Stimulated activated CD4-positive, alpha-beta T cell treated with anti-CD3 and anti-CD28 coated beads, Interleukin-2, amount 100 ng/mL, for 4 hours (primary cell): ENCODE measurements at regions not wholly inside any gene's neighbourhood (a gene's known extent, or its start where the extent isn't known, plus 50 kb on each side); places are given as distances from the start of the nearest gene placed in this dataset.
"Not testable (repeated sequence)": the region's sequence is repeated elsewhere in the genome, so short reads cannot be mapped to it uniquely, and the experiment has no call there.

Experiments used
- DNase-seq: peaks from one replicate; pipeline ENCODE4 v3.0.0-alpha.2; 2020; ENCODE audit warnings: low read depth

DNA sequence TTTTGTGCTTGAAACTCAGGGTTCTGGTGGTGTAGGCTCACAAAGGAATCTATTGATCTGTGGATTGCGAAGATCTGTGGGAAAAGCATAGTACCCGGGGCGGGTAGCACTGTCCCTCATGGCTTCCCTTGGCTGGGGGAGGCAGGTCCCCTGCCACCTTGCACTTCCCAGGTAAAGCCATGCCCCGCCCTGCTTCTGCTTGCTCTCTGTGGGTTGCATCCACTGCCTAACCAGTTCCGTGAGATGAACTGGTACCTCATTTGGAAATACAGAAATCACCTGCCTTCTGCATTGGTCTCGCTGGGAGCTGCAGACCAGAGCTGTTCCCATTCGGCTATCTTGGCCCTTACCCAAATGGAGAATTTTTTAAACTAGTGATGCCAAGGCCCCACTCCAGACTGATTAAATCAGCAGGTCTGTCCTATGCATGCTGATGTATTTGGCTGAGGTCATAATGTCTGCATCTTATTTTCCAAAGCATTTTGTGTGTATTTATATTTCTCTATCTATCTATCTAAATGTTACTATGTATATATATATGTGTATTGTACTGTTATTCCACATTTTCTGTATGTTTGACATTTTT, 65.5 kb upstream of the SLC7A14 start:
- DNase-seq = no peak

DNA sequence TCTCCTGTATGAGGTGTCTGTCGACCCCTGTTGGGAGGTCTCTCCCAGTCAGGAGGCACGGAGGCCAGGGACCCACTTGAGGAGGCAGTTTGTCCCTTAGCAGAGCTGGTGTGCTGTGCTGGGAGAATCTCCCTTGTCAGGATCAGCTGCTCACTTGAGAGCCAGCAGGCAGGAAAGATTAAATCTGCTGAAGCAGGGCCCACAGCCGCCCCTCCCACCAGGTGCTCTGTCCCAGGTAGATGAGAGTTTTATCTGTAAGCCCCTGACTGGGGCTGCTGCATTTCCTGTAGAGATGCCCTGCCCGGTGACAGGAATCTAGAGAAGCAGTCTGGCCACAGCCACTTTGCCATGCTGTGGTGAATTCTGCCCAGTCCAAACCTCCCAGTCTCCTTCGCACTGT, 64.7 kb upstream of the SLC7A14 start:
- DNase-seq = not testable (repeated sequence)

DNA sequence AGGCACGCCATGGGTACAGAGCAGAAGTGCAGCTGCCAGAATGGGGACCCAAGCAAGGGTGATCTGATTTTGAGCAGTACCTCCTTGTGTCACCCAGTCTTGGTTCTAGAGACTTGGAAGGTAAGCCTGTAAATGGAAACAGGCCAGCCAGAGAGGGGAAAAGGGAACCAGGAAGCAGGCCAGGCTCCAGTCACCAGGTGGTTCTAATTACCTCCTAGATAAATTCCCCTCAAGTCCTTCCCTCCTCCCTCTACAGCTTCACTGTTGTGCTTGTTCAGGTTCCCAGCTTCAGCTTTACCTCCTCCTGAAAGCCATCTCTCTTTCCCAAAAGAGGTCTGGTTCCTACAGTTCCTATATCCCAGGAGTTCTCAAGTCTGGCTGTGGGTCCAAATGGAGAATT, 58.8 kb upstream of the SLC7A14 start:
- no peak for DNase-seq

DNA sequence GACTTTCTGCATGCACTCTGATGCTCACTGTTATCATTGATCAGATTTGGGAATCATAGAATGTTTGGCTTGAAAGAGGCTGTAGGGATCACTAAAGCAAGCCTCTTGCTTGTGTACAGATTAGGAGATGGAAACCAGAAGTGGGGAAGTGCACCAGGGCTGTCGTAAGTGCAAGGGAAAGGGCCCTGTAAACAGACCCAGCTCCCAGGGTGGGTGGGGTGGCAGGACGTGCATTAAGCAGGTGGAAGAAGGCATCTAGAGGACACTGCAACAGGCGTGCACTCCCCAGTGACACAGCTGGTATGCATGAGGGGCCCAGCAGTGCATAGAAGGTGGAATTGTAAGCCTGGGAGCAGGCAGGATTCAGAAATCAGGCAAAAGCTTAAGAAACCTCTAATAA, 58.0 kb upstream of the SLC7A14 start:
- DNase-seq = no peak

DNA sequence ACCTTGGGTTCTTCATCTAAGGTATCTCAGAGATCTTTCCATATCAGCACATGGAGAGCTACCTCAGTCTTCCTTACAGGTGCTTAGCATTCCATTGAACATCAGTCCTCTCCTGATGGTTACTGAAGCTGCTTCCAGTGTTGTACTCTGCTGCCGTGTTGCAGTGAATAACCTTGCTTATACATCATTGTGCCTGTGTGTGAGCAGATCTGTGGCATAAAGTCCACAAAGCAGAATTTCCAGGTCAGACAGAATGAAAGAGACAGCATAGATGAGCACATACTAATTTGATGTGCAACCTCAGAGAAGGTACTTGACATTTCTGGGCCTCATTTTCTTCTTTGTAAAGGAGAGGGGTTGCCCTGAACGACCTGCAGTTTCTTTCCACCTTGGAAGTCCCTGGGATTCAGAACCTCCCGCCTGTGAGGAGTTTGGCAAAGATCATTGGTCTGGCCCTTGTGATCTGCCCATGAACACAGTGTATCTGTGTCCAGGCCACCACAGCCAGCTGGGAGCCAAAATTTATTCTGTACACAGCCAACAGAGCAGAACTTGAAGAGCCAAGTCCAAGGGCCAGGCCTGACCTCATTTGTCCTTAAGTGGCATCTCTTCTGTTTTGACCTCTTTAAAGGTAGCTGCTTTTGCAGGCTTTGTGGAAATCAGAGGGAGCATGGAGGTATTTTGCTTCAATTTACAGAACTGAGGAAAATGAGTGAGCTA, 57.2 kb upstream of the SLC7A14 start:
- DNase-seq = no peak

DNA sequence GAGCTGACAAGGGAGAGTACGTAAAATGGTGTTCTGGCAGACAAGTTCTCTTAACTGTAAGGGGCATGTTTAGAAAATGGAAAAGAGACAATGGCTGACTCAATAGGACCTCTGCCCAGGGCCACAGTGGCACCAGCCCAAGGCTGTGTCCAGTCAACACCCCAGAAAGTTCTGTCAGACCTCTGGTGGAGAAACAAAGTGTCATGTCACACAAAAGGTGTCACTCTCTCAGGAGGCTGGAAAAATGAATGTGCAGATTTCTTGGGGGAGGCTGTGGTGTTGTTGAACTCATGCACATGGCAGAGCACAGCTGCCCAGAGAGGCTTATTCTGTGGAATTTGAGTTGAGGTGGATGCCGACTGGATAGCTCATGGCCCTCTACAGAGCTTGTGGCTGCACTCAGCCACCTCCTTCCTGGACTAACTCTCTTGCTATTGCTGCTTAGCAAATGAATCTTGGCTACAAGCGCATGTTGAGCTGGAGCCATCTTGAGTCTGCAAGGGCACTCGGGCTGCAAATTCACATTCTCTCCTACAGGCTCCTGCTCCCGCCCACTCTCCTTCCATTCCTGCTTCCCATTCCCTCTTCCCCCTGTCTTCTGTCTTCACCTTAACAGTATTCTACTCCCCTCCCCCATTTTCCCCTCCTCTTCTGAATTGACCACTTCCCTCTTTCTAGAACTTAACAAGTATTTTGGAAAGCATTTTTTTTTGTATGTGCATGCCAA, 55.8 kb upstream of the SLC7A14 start:
- no peak for DNase-seq

DNA sequence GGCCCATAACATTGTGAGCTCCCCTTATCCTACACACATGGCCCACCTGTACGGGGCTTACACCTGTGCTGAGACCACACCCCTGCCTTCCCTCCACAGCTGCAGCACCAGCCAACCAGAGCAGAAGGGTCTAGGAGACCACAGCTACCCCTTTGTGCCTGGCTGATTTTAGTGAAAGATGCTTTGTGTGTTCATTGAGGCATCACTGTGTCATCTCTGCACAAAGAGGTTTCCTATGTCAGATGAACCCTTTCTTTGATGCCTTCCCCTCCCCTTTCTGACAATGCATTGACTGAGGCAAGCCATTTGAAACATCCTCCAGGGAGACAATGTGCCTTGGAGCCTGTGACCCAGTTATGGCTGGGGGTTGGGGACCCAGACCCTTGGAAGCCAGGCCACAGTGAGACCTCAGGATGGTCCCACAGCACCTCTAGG, 54.9 kb upstream of the SLC7A14 start:
- no peak for DNase-seq

DNA sequence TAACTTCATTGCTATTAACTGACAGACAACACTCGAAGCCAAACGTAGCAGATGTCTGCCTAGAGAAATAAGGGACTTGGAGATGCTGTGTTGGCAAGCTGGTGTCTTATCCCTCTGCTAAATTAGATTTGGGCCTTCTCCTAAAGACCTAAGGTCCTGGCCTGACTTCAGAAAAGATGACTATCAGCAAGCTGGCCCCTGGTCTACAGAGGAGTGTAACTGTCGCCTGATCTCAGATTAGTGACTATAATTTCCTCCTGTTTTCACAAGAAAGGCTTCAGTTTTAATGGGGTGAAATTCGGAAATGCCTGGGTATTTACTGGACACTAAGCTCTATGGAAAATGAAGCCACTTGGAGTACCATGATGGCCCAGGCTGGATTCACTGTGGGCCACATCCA, 53.1 kb upstream of the SLC7A14 start:
- no peak for DNase-seq

DNA sequence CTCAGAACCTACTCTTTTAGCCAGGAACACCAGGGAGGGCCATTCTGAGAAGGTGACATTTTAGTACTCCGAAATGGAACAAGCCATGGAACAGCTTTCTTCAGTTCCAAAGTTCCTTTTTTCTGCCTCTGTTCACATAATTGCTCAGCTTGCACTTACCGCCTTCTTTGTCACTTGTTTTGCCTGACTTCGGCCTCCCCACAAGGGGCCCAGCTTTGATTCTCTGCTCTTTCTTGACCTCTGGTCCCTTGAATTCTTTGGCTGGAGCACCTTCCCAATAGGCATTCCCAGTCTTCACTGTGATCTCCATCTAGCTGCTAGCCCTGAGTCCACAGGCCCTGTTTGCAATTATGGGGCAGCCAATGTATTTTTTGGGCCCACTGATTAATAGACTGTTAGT, 51.4 kb upstream of the SLC7A14 start:
- DNase-seq = no peak

DNA sequence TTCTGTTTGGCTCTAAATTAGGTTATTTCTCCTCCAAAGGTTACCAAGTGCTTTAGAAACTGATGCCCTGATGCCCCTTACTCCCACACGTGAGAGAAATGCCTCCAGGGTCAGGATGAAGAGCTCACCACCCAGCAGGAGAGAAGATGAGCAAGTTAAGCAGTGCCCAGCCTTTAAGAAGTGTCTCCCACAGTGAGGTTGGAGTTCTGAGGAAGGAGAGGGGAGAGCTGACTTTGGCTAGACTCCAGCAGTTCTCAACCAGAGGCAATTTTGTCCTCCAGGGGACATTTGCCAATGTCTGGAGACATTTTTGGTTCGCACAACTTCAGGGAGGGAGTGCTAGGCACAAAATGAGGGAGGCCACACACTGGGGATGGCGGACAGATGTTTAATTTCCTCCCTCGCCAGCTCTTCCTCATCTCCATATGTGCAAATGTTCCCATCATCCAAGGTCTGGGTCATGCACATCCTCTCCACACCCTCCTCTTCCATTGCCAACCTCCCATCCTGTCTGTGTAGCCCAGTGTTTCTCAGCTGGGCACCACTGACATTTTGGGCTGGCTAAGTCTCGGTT, 50.6 kb upstream of the SLC7A14 start:
- no peak for DNase-seq
